Breast epithelium (tissue), 4 donors: ENCODE measurements at regions not wholly inside any gene's neighbourhood (a gene's known extent, or its start where the extent isn't known, plus 50 kb on each side); places are given as distances from the start of the nearest gene placed in this dataset.

Experiments
- DNase-seq, 2 donors: peaks; one replicate each; pipeline ENCODE4 v3.0.0-alpha.2; 2019; ENCODE audit warnings: low spot score in 2 of 2
- H3K27ac ChIP-seq, 2 donors: fragments of 200-600 bp; sonication (generic) in 1 of 2; one replicate each; pipeline ENCODE4 v1.5.1; 2016 to 2019; ENCODE audit warnings: mild to moderate bottlenecking in 1 of 2
- H3K27me3 ChIP-seq, 2 donors: fragments of 200-600 bp; sonication (generic) in 1 of 2; one replicate each; pipeline versions ENCODE4 v1.5.1 to v1.6.0; 2017 to 2019; ENCODE audit warnings: control low read depth in 1 of 2, mild to moderate bottlenecking in 1 of 2
- H3K36me3 ChIP-seq: fragments of 200-600 bp; one replicate; pipeline ENCODE4 v1.5.1; 2019
- H3K4me1 ChIP-seq, 2 donors: fragments of 200-600 bp; sonication (generic); one replicate each; pipeline ENCODE4 v1.5.1; 2016 to 2019; ENCODE audit warnings: control low read depth in 1 of 2
- H3K4me3 ChIP-seq, 3 donors: fragments of 200-600 bp; sonication (generic); 1 replicate in 2 of 3; 2 replicates in 1 of 3; pipeline ENCODE4 v1.5.1; 2016 to 2019; ENCODE audit warnings: mild to moderate bottlenecking in 3 of 3, moderate library complexity in 2 of 3
- H3K9me3 ChIP-seq, 2 donors: fragments of 200-600 bp; sonication (generic) in 1 of 2; one replicate each; pipeline ENCODE4 v1.5.1; 2016 to 2019; ENCODE audit warnings: control low read depth in 1 of 2
- POLR2A ChIP-seq: fragments of 450-650 bp; IDR thresholded peaks from one replicate; pipeline ENCODE4 v1.6.1; 2016; ENCODE audit warnings: antibody characterized with exemption, mild to moderate bottlenecking, moderate library complexity
- POLR2AphosphoS5 ChIP-seq, 3 donors: sonication (generic); formaldehyde crosslinking; IDR thresholded peaks; one replicate each; pipeline ENCODE4 v1.6.1; 2017; ENCODE audit warnings: antibody characterized with exemption in 3 of 3
- intact Hi-C: fragments of 100-400 bp; cut with DNase I; formaldehyde crosslinking; loops from one replicate; pipeline ENCODE4 v1.15.1; 2023; ENCODE audit warnings: low total_unique reads
- TF ChIP-seq, protein P1 (sequence below), 3 donors: fragments of 450-650 bp; IDR thresholded peaks; one replicate each; pipeline ENCODE4 v1.5.1; 2016 to 2017; ENCODE audit warnings: antibody characterized with exemption in 3 of 3, mild to moderate bottlenecking in 3 of 3, moderate library complexity in 3 of 3

DNA sequence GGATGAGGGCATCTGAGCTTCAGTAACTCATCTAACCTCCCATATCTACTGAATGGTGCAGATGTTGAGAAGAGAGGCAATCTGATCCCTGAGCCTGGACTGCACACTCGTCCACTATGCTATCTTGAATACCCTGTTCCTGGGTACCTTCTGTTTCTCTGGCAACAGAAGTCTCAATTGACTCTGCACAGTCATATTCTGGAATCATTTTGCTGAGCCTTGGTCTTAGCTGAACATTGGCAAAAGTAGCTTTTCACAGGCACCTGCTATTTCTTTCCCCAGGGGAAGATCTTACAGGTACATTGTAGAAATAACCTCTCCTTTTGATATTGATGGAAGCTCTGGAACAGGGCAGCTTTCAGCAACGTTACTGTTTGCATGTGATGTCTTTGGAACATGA is 161.5 kb upstream of the GPR101 start:
- H3K9me3 ChIP-seq = peaks cover 0 to 6% of the 10 kb centered on the region in 2 donors
- no peaks in the 10 kb centered on the region for H3K36me3 ChIP-seq
- no peak overlapping the region for H3K4me3 ChIP-seq
- H3K27me3 ChIP-seq = peaks cover 0 to 53% of the 10 kb centered on the region in 2 donors
- DNase-seq = no peak
- no peak overlapping the region for H3K27ac ChIP-seq
- intact Hi-C loops = no loop called here
- H3K4me1 ChIP-seq = no peaks in the 10 kb centered on the region
- TF ChIP-seq POLR2A (no peak), POLR2AphosphoS5 (IDR thresholded peaks at IDR 0.05) (no peak)
- TF ChIP-seq, protein P1, sequence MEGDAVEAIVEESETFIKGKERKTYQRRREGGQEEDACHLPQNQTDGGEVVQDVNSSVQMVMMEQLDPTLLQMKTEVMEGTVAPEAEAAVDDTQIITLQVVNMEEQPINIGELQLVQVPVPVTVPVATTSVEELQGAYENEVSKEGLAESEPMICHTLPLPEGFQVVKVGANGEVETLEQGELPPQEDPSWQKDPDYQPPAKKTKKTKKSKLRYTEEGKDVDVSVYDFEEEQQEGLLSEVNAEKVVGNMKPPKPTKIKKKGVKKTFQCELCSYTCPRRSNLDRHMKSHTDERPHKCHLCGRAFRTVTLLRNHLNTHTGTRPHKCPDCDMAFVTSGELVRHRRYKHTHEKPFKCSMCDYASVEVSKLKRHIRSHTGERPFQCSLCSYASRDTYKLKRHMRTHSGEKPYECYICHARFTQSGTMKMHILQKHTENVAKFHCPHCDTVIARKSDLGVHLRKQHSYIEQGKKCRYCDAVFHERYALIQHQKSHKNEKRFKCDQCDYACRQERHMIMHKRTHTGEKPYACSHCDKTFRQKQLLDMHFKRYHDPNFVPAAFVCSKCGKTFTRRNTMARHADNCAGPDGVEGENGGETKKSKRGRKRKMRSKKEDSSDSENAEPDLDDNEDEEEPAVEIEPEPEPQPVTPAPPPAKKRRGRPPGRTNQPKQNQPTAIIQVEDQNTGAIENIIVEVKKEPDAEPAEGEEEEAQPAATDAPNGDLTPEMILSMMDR (IDR thresholded peaks at IDR 0.05) = no peak

GRCh38 chrX:137194164-137194563 is 160.4 kb upstream of the GPR101 start:
- Histone ChIP-seq H3K4me1 (no peaks in the 10 kb centered on the region), H3K27ac (no peak overlapping the region), H3K4me3 (no peak overlapping the region), H3K9me3 (peaks cover 0 to 17% of the 10 kb centered on the region in 2 donors), H3K36me3 (no peaks in the 10 kb centered on the region), H3K27me3 (peaks cover 0 to 41% of the 10 kb centered on the region in 2 donors)
- intact Hi-C loops = no loop called here
- no peak for DNase-seq
- TF ChIP-seq, protein P1 (IDR thresholded peaks at IDR 0.05) = no peak
- no peak for TF ChIP-seq POLR2A
- no peak for TF ChIP-seq POLR2AphosphoS5 (IDR thresholded peaks at IDR 0.05)

DNA sequence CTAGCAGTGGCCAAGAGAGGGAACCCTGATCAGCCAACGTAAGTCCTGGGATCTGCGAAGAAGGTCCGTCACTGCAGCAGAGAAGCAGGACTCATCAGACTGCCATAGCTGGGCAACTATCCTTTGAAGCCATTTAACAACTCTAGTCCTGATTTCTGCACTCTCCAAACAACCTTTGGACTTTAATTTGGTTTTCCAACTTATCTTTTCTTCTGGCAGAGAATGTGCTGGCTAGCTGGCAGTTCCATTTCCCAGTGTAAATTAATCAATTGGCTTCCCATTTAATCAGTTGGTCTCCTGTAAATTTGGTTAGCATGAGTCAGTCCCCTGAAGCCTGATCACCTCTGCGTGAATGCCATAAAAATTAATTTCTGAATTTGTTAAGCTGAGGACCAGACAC is 153.7 kb upstream of the GPR101 start:
- peaks cover 0 to 17% of the 10 kb centered on the region in 2 donors for H3K9me3 ChIP-seq
- intact Hi-C loops = no loop called here

GRCh38 chrX:137178392-137178791 is 144.6 kb upstream of the GPR101 start:
- Histone ChIP-seq H3K27me3 (peaks cover 0 to 31% of the 10 kb centered on the region in 2 donors), H3K4me3 (no peak overlapping the region), H3K36me3 (no peaks in the 10 kb centered on the region), H3K27ac (no peak overlapping the region), H3K9me3 (no peaks in the 10 kb centered on the region), H3K4me1 (no peaks in the 10 kb centered on the region)
- TF ChIP-seq POLR2AphosphoS5 (IDR thresholded peaks at IDR 0.05) (no peak), POLR2A (no peak)
- TF ChIP-seq, protein P1 (IDR thresholded peaks at IDR 0.05) = no peak
- intact Hi-C loops = no loop called here
- no peak for DNase-seq

More for the DNA sequence above, 153.7 kb upstream of the GPR101 start:
- TF ChIP-seq POLR2A = no peak
- TF ChIP-seq, protein P1 (IDR thresholded peaks at IDR 0.05) = no peak
- Histone ChIP-seq H3K4me3 (no peak overlapping the region), H3K27ac (no peak overlapping the region), H3K27me3 (peaks cover 0 to 38% of the 10 kb centered on the region in 2 donors), H3K4me1 (no peaks in the 10 kb centered on the region), H3K36me3 (no peaks in the 10 kb centered on the region)
- no peak for DNase-seq

DNA sequence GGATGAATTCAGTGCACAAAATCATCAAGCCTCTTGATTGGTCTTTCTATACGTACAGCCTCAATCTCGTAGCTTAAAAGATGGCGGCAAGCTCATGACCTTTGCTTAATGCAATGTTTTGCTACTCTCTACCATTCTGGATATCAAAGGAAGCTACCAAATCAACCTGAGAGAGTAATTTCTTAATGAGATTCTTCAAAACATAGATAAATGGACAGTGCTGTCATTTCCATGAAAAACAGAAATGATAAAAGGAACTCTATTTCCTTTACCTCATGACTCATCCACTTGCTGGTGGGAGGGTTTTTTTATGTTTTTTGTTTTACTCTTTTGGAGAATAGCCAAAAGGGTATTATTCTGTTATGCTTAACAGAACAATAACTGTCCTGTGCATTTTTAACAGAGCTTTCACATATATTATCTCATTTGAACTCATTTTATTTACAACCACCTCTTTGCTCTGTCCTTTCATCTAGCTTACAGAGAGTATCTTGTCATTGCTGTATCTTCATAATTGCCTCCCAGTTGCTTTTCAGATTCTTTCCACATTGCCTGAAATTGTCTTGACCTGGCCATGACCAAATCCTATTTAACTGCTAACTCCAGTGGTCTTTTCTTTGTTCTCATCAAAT is 138.6 kb upstream of the GPR101 start:
- TF ChIP-seq POLR2AphosphoS5 (IDR thresholded peaks at IDR 0.05) = no peak
- no peak for TF ChIP-seq POLR2A
- TF ChIP-seq, protein P1 (IDR thresholded peaks at IDR 0.05) = no peak
- H3K36me3 ChIP-seq = no peaks in the 10 kb centered on the region
- no peak for DNase-seq
- no peak overlapping the region for H3K27ac ChIP-seq
- H3K27me3 ChIP-seq = peaks cover 0 to 32% of the 10 kb centered on the region in 2 donors
- H3K4me3 ChIP-seq = no peak overlapping the region
- intact Hi-C loops = no loop called here
- no peaks in the 10 kb centered on the region for H3K9me3 ChIP-seq
- H3K4me1 ChIP-seq = no peaks in the 10 kb centered on the region
